ENCODE measurements at regions not wholly inside any gene's neighbourhood (a gene's known extent, or its start where the extent isn't known, plus 50 kb on each side); places are given as distances from the start of the nearest gene placed in this dataset.

GRCh38 chr5:58085800-58086199 lies 374.1 kb downstream of the PLK2 start:
- no peaks in the 10 kb centered on the region for H3K27me3 Mint-ChIP-seq (ENCODE audit: insufficient read depth)
- intact Hi-C loops (cut with micrococcal nuclease), result no loop called here
- DNase-seq (ENCODE audit: low spot score), result no peak
- no peaks in the 10 kb centered on the region for H3K4me1 Mint-ChIP-seq (ENCODE audit: low read depth)
- H3K4me3 Mint-ChIP-seq, result no peak overlapping the region
- no peaks in the 10 kb centered on the region for H3K36me3 Mint-ChIP-seq (ENCODE audit: low read depth)
- H3K9me3 Mint-ChIP-seq, result no peaks in the 10 kb centered on the region
- no peak overlapping the region for H3K27ac Mint-ChIP-seq

- intact Hi-C loops (cut with micrococcal nuclease), result no loop called here
- no peaks in the 10 kb centered on the region for H3K9me3 Mint-ChIP-seq
- H3K4me3 Mint-ChIP-seq, result no peak overlapping the region
- DNase-seq (ENCODE audit: low spot score), result no peak
- no peaks in the 10 kb centered on the region for H3K4me1 Mint-ChIP-seq (ENCODE audit: low read depth)
- H3K36me3 Mint-ChIP-seq (ENCODE audit: low read depth), result no peaks in the 10 kb centered on the region
- no peaks in the 10 kb centered on the region for H3K27me3 Mint-ChIP-seq (ENCODE audit: insufficient read depth)
- H3K27ac Mint-ChIP-seq, result no peak overlapping the region
These were observed 378.5 kb downstream of the PLK2 start for GRCh38 chr5:58081435-58081834.

GRCh38 chr5:58080573-58080972 lies 379.3 kb downstream of the PLK2 start:
- no peaks in the 10 kb centered on the region for H3K4me1 Mint-ChIP-seq (ENCODE audit: low read depth)
- H3K9me3 Mint-ChIP-seq, result no peaks in the 10 kb centered on the region
- H3K27ac Mint-ChIP-seq, result no peak overlapping the region
- DNase-seq (ENCODE audit: low spot score), result no peak
- peaks cover 2% of the 10 kb centered on the region for H3K27me3 Mint-ChIP-seq (ENCODE audit: insufficient read depth)
- no peak overlapping the region for H3K4me3 Mint-ChIP-seq
- H3K36me3 Mint-ChIP-seq (ENCODE audit: low read depth), result no peaks in the 10 kb centered on the region
- intact Hi-C loops (cut with micrococcal nuclease), result no loop called here

- Mint-ChIP-seq H3K27me3 (ENCODE audit: insufficient read depth) (peaks cover 2% of the 10 kb centered on the region), H3K9me3 (no peaks in the 10 kb centered on the region), H3K4me1 (ENCODE audit: low read depth) (no peaks in the 10 kb centered on the region), H3K27ac (no peak overlapping the region), H3K36me3 (ENCODE audit: low read depth) (no peaks in the 10 kb centered on the region), H3K4me3 (no peak overlapping the region)
- intact Hi-C loops (cut with micrococcal nuclease), result no loop called here
- no peak for DNase-seq (ENCODE audit: low spot score)
These were observed 381.9 kb downstream of the PLK2 start for GRCh38 chr5:58077966-58078365.

GRCh38 chr5:58077416-58077815 lies 382.5 kb downstream of the PLK2 start:
- intact Hi-C loops (cut with micrococcal nuclease), result no loop called here
- no peak overlapping the region for H3K27ac Mint-ChIP-seq
- peaks cover 2% of the 10 kb centered on the region for H3K27me3 Mint-ChIP-seq (ENCODE audit: insufficient read depth)
- H3K4me1 Mint-ChIP-seq (ENCODE audit: low read depth), result no peaks in the 10 kb centered on the region
- no peak for DNase-seq (ENCODE audit: low spot score)
- H3K4me3 Mint-ChIP-seq, result no peak overlapping the region
- H3K9me3 Mint-ChIP-seq, result no peaks in the 10 kb centered on the region
- no peaks in the 10 kb centered on the region for H3K36me3 Mint-ChIP-seq (ENCODE audit: low read depth)

GRCh38 chr5:58076483-58077257 lies 383.2 kb downstream of the PLK2 start:
- Mint-ChIP-seq H3K9me3 (no peaks in the 10 kb centered on the region), H3K36me3 (ENCODE audit: low read depth) (no peaks in the 10 kb centered on the region), H3K27ac (no peak overlapping the region), H3K27me3 (ENCODE audit: insufficient read depth) (peaks cover 2% of the 10 kb centered on the region), H3K4me1 (ENCODE audit: low read depth) (no peaks in the 10 kb centered on the region), H3K4me3 (no peak overlapping the region)
- no peak for DNase-seq (ENCODE audit: low spot score)
- intact Hi-C loops (cut with micrococcal nuclease), result no loop called here

- Mint-ChIP-seq H3K27ac (no peak overlapping the region), H3K4me3 (no peak overlapping the region), H3K36me3 (ENCODE audit: low read depth) (no peaks in the 10 kb centered on the region), H3K27me3 (ENCODE audit: insufficient read depth) (peaks cover 2% of the 10 kb centered on the region), H3K4me1 (ENCODE audit: low read depth) (no peaks in the 10 kb centered on the region), H3K9me3 (no peaks in the 10 kb centered on the region)
- no peak for DNase-seq (ENCODE audit: low spot score)
- intact Hi-C loops (cut with micrococcal nuclease), result no loop called here
These were observed 384.0 kb downstream of the PLK2 start for GRCh38 chr5:58075907-58076306.

- intact Hi-C loops (cut with micrococcal nuclease), result no loop called here
- H3K4me3 Mint-ChIP-seq, result no peak overlapping the region
These were observed 385.2 kb downstream of the PLK2 start for GRCh38 chr5:58074717-58075116.

GRCh38 chr5:58074222-58074621 lies 385.7 kb downstream of the PLK2 start:
- Mint-ChIP-seq H3K27ac (no peak overlapping the region), H3K4me1 (ENCODE audit: low read depth) (no peaks in the 10 kb centered on the region), H3K36me3 (ENCODE audit: low read depth) (no peaks in the 10 kb centered on the region), H3K9me3 (no peaks in the 10 kb centered on the region), H3K4me3 (no peak overlapping the region), H3K27me3 (ENCODE audit: insufficient read depth) (peaks cover 2% of the 10 kb centered on the region)
- intact Hi-C loops (cut with micrococcal nuclease), result no loop called here
- DNase-seq (ENCODE audit: low spot score), result no peak

More at GRCh38 chr5:58074717-58075116, 385.2 kb downstream of the PLK2 start:
- Mint-ChIP-seq H3K27ac (no peak overlapping the region), H3K4me1 (ENCODE audit: low read depth) (no peaks in the 10 kb centered on the region), H3K9me3 (no peaks in the 10 kb centered on the region), H3K36me3 (ENCODE audit: low read depth) (no peaks in the 10 kb centered on the region), H3K27me3 (ENCODE audit: insufficient read depth) (peaks cover 2% of the 10 kb centered on the region)
- no peak for DNase-seq (ENCODE audit: low spot score)

- no peaks in the 10 kb centered on the region for H3K9me3 Mint-ChIP-seq
- H3K4me1 Mint-ChIP-seq (ENCODE audit: low read depth), result no peaks in the 10 kb centered on the region
- H3K36me3 Mint-ChIP-seq (ENCODE audit: low read depth), result no peaks in the 10 kb centered on the region
- intact Hi-C loops (cut with micrococcal nuclease), result no loop called here
- H3K4me3 Mint-ChIP-seq, result no peak overlapping the region
- peaks cover 2% of the 10 kb centered on the region for H3K27me3 Mint-ChIP-seq (ENCODE audit: insufficient read depth)
- H3K27ac Mint-ChIP-seq, result no peak overlapping the region
- no peak for DNase-seq (ENCODE audit: low spot score)
These were observed 386.6 kb downstream of the PLK2 start for GRCh38 chr5:58073243-58073642.

GRCh38 chr5:58072300-58072965 lies 387.5 kb downstream of the PLK2 start:
- no peak for DNase-seq (ENCODE audit: low spot score)
- Mint-ChIP-seq H3K4me3 (no peak overlapping the region), H3K27ac (no peak overlapping the region), H3K27me3 (ENCODE audit: insufficient read depth) (peaks cover 2% of the 10 kb centered on the region), H3K36me3 (ENCODE audit: low read depth) (no peaks in the 10 kb centered on the region), H3K4me1 (ENCODE audit: low read depth) (no peaks in the 10 kb centered on the region), H3K9me3 (no peaks in the 10 kb centered on the region)
- intact Hi-C loops (cut with micrococcal nuclease), result no loop called here

- Mint-ChIP-seq H3K27me3 (ENCODE audit: insufficient read depth) (peaks cover 2% of the 10 kb centered on the region), H3K4me3 (no peak overlapping the region), H3K36me3 (ENCODE audit: low read depth) (no peaks in the 10 kb centered on the region), H3K4me1 (ENCODE audit: low read depth) (no peaks in the 10 kb centered on the region), H3K27ac (no peak overlapping the region), H3K9me3 (no peaks in the 10 kb centered on the region)
- DNase-seq (ENCODE audit: low spot score), result no peak
- intact Hi-C loops (cut with micrococcal nuclease), result no loop called here
These were observed 388.3 kb downstream of the PLK2 start for GRCh38 chr5:58071566-58071965.

- DNase-seq (ENCODE audit: low spot score), result no peak
- Mint-ChIP-seq H3K27me3 (ENCODE audit: insufficient read depth) (no peaks in the 10 kb centered on the region), H3K4me1 (ENCODE audit: low read depth) (no peaks in the 10 kb centered on the region), H3K4me3 (no peak overlapping the region), H3K36me3 (ENCODE audit: low read depth) (no peaks in the 10 kb centered on the region), H3K27ac (no peak overlapping the region), H3K9me3 (no peaks in the 10 kb centered on the region)
- intact Hi-C loops (cut with micrococcal nuclease), result no loop called here
These were observed 390.0 kb downstream of the PLK2 start for GRCh38 chr5:58069846-58070245.

Data from activated T-helper 1 cell treated with anti-CD3 and anti-CD28 coated beads, Interleukin-12 subunit alpha, Interleukin-12 subunit beta, Interleukin-2, Interleukin-4 antibody, amounts not matched to agents 30 ng/mL and 10 ng/mL and 1 ng/mL, durations not matched to agents 14 hours and 24 hours and 36 hours (primary cell).